Chondrocyte (in vitro differentiated cells): ENCODE measurements at regions not wholly inside any gene's neighbourhood (a gene's known extent, or its start where the extent isn't known, plus 50 kb on each side); places are given as distances from the start of the nearest gene placed in this dataset.

Experiments
- DNase-seq: peaks from one replicate; pipeline ENCODE4 v3.0.0; 2021; ENCODE audit warnings: mixed read lengths, low spot score
- H3K27ac Mint-ChIP-seq: one replicate; pipeline ENCODE4 v1.8.0; 2021; ENCODE audit warnings: mild to moderate bottlenecking, moderate library complexity, mixed read lengths; ENCODE audit not compliant: unreplicated experiment
- H3K27me3 Mint-ChIP-seq: 2 replicates; pipeline ENCODE4 v1.8.0; 2021; ENCODE audit warnings: low read depth, mixed read lengths
- H3K36me3 Mint-ChIP-seq: 2 replicates; pipeline ENCODE4 v1.8.0; 2021; ENCODE audit warnings: low read depth, mixed read lengths
- H3K4me1 Mint-ChIP-seq: 2 replicates; pipeline ENCODE4 v1.8.0; 2021; ENCODE audit warnings: low read depth, mild to moderate bottlenecking, mixed read lengths
- H3K4me3 Mint-ChIP-seq: one replicate; pipeline ENCODE4 v1.8.0; 2021; ENCODE audit warnings: mild to moderate bottlenecking, moderate library complexity, mixed read lengths; ENCODE audit not compliant: unreplicated experiment
- H3K9me3 Mint-ChIP-seq: 2 replicates; pipeline ENCODE4 v1.8.0; 2021; ENCODE audit warnings: low read depth, mixed read lengths
- TF ChIP-seq, protein P1 (sequence below): fragments of 200-600 bp; sonication (generic); IDR thresholded peaks from 2 replicates; pipeline ENCODE4 v1.5.0; 2021; ENCODE audit warnings: antibody characterized with exemption, mild to moderate bottlenecking, moderate library complexity

DNA sequence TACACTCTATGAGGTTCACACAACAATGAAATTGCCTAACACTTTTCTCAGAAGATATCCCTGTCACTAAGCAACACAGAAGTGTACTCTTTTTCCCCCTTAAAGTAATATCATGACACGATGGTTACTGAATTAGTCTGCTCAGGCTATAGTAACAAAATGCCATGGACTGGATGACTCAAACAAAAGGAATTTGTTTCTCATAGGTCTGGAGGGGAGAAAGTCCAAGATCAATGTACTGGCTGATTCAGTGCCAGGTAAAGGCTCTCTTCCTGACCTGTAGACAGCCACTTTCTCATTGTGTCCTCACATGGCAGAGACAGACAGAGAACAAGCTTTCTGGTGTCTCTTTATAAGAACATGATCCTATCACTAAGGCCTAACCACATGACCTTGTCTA lies 211.9 kb downstream of the RBM43 start:
- no peaks in the 10 kb centered on the region for H3K9me3 Mint-ChIP-seq
- peaks cover 14% of the 10 kb centered on the region for H3K4me1 Mint-ChIP-seq
- H3K27me3 Mint-ChIP-seq, result no peaks in the 10 kb centered on the region
- DNase-seq, result no peak
- no peak overlapping the region for H3K27ac Mint-ChIP-seq
- TF ChIP-seq, protein P1, sequence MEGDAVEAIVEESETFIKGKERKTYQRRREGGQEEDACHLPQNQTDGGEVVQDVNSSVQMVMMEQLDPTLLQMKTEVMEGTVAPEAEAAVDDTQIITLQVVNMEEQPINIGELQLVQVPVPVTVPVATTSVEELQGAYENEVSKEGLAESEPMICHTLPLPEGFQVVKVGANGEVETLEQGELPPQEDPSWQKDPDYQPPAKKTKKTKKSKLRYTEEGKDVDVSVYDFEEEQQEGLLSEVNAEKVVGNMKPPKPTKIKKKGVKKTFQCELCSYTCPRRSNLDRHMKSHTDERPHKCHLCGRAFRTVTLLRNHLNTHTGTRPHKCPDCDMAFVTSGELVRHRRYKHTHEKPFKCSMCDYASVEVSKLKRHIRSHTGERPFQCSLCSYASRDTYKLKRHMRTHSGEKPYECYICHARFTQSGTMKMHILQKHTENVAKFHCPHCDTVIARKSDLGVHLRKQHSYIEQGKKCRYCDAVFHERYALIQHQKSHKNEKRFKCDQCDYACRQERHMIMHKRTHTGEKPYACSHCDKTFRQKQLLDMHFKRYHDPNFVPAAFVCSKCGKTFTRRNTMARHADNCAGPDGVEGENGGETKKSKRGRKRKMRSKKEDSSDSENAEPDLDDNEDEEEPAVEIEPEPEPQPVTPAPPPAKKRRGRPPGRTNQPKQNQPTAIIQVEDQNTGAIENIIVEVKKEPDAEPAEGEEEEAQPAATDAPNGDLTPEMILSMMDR, result no peak
- H3K36me3 Mint-ChIP-seq, result no peaks in the 10 kb centered on the region
- H3K4me3 Mint-ChIP-seq, result no peak overlapping the region

DNA sequence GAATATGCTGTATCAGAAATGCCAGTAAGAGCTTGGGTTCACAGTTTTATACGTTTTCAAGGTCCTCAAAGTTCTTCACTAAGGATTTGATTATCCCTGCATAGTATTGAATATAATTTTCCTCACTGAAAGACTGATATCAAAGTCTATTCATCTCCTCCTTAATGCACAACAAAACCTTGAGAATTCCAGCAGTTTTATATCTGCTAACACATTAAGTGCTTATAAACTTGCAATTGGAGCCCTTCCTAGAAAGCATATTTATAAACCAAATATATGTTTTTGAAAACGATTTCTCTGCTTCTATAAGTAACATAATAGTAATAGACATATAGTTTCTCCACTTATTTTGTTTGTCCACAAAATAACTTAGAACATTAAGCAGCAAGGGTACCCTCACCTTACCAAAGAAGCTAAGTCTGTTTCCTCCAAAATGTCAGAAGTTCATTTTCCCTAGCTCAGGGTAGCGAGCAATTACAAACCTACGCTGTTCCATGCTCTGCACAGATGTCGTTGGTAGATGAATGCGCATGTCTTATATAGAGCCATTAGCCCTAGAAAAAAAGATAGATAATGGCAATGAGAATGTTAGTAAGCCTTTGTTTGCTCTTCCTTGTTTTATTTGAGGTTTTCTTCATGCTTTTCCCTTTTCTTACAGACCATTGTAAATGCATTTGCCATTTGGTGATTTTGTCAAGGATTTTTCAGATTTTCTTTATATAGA lies 213.2 kb downstream of the RBM43 start:
- TF ChIP-seq, protein P1, result no peak
- no peak overlapping the region for H3K27ac Mint-ChIP-seq
- H3K4me1 Mint-ChIP-seq, result peaks cover 18% of the 10 kb centered on the region
- no peaks in the 10 kb centered on the region for H3K27me3 Mint-ChIP-seq
- H3K36me3 Mint-ChIP-seq, result no peaks in the 10 kb centered on the region
- H3K4me3 Mint-ChIP-seq, result no peak overlapping the region
- no peak for DNase-seq
- no peaks in the 10 kb centered on the region for H3K9me3 Mint-ChIP-seq

DNA sequence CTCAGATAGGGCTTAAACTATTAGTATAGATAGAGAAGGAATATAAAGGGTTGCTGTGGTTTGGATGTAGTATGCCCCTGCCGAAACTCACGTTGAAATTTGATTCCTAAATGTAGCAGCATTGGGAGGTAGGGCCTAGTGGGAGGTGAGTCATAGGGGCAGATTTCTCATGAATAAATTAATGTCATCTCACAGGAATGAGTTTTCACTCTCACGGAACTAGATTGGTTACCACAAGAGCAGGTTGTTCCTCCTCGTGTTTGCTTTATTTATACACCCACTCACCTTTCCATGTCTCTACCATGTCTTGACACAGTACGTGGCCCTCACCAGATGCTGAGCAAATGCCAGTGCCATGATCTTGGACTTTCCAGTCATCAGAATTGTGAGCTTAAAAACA lies 218.2 kb downstream of the RBM43 start:
- Mint-ChIP-seq H3K27me3 (no peaks in the 10 kb centered on the region), H3K4me3 (no peak overlapping the region), H3K4me1 (peaks cover 6% of the 10 kb centered on the region), H3K27ac (peak overlapping the region; percentile 74), H3K9me3 (no peaks in the 10 kb centered on the region), H3K36me3 (no peaks in the 10 kb centered on the region)
- DNase-seq, result no peak
- TF ChIP-seq, protein P1, result no peak

DNA sequence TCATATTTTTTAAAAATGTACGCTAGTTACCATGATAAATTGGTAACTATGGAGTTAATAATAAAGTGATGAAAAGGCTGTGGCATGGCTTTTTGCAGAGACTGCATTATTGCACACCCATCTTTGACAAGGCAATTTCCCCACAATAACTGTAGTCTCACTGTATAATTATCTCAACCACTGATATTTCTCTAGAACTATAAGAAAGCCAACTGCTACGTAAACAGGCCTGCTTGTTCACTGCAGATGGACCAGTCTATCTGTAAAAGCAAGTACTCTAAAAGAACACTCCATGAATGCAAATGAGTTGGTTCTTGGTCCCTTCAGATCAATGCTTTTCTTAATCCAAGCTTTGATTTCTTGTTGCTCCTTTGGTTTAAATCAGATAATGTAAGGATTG lies 218.7 kb downstream of the RBM43 start:
- peaks cover 6% of the 10 kb centered on the region for H3K4me1 Mint-ChIP-seq
- DNase-seq, result no peak

DNA sequence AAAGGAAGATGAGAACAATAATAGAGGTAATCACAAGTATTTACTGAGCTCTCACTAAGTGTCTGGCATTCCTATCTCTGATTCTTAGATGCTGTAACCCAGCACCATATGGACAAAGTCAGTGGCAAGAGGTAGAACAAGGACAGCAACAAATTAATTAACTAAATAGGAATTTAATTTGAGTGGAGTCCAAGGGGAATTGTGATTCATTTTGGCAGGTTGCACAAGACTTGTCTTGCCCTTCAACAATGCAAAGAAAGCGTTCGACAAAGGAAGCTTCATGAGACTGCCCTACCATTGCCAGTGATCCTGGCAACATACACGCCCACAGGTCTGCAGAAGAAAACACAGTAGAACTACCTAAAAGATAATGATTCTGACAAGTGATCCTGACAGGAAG lies 221.6 kb downstream of the RBM43 start:
- DNase-seq, result no peak
- TF ChIP-seq, protein P1, result no peak
- Mint-ChIP-seq H3K9me3 (no peaks in the 10 kb centered on the region), H3K27ac (no peak overlapping the region), H3K36me3 (no peaks in the 10 kb centered on the region), H3K4me3 (no peak overlapping the region), H3K27me3 (no peaks in the 10 kb centered on the region), H3K4me1 (peaks cover 6% of the 10 kb centered on the region)

More for the DNA sequence above, 218.7 kb downstream of the RBM43 start:
- H3K27me3 Mint-ChIP-seq, result no peaks in the 10 kb centered on the region
- H3K27ac Mint-ChIP-seq, result peak overlapping the region; percentile 19
- H3K9me3 Mint-ChIP-seq, result no peaks in the 10 kb centered on the region
- H3K4me3 Mint-ChIP-seq, result no peak overlapping the region
- TF ChIP-seq, protein P1, result no peak
- no peaks in the 10 kb centered on the region for H3K36me3 Mint-ChIP-seq
